GM18951 (cell line): ENCODE measurements at regions not wholly inside any gene's neighbourhood (a gene's known extent, or its start where the extent isn't known, plus 50 kb on each side); places are given as distances from the start of the nearest gene placed in this dataset.

Source experiments
- POLR2A ChIP-seq: IDR thresholded peaks from 4 replicates; pipeline ENCODE4 v1.6.1; 2011; ENCODE audit warnings: mild to moderate bottlenecking; ENCODE audit not compliant: insufficient read length, insufficient read depth; ENCODE audit errors: extremely low read depth
- in situ Hi-C: fragments of 300-500 bp; cut with MboI; formaldehyde crosslinking; loops from one replicate; pipeline ENCODE4 v1.12.0; 2022; ENCODE audit warnings: low sequenced_read_pairs, mixed read lengths, inconsistent platforms; ENCODE audit not compliant: unreplicated experiment

- in situ Hi-C loops = no loop called here
- no peak for TF ChIP-seq POLR2A
These were observed 51.4 kb upstream of the TMX1 start for GRCh38 chr14:51188566-51189185.

DNA sequence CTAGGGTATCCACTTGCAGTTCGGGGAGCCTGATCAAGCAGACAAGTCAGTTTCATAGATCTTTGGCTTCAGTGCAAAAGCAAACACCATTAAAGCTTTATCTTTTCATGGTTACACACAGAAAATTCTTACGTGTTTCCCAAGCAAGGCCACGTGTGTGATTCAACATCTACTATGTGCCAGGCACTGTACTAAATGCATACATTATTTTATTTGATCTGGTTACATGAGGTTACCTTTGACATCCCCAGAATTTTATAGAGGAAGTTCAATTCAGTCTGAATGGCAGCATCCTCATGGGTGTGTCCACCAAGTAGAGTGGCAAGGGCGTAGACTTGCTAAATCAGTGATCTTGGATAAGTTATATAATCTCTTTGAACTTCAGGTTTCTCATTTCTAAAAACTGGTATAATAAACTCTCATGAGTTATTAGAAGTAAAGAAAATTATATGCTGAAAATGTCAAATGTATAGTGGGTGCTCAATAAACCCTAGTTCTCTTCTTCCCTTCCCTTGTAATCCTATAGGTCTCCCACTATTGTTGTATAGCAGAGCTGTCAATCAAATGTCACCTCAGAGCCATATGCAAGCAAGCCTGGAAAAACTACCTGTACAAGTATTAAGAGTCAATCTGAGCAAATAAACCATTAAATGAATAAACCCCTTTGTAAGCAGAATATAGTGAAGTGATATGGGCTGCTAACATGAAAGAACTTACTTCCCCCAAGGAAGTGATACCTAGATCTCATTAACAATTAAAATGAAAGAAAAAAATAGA lies 50.3 kb upstream of the TMX1 start:
- in situ Hi-C loops = no loop called here
- no peak for TF ChIP-seq POLR2A
